ENCODE measurements at regions not wholly inside any gene's neighbourhood (a gene's known extent, or its start where the extent isn't known, plus 50 kb on each side); places are given as distances from the start of the nearest gene placed in this dataset.

GRCh38 chr6:144351379-144352127, 66.4 kb downstream of the UTRN start:
- TF ChIP-seq ATF1 (CRISPR knock-in tag; IDR thresholded peaks at IDR 0.05) (no peak), CTCF (IDR thresholded peaks at IDR 0.05) (no peak), PRDM15 (CRISPR knock-in tag; IDR thresholded peaks at IDR 0.05) (no peak), ETV6 (CRISPR knock-in tag; IDR thresholded peaks at IDR 0.05) (no peak), IRF2 (CRISPR knock-in tag; IDR thresholded peaks at IDR 0.05; ENCODE audit: borderline replicate concordance, low read depth) (no peak), ESRRA (CRISPR knock-in tag; IDR thresholded peaks at IDR 0.05; ENCODE audit: borderline replicate concordance) (no peak), SP1 (CRISPR knock-in tag; conservative IDR thresholded peaks at IDR 0.05) (no peak), IRF1 (CRISPR knock-in tag; IDR thresholded peaks at IDR 0.05) (no peak), FOXK1 (CRISPR knock-in tag; IDR thresholded peaks at IDR 0.05) (no peak), ZNF121 (CRISPR knock-in tag; IDR thresholded peaks at IDR 0.05) (no peak), CBFB (CRISPR knock-in tag; IDR thresholded peaks at IDR 0.05; ENCODE audit: low read depth) (no peak), E2F1 (CRISPR knock-in tag; IDR thresholded peaks at IDR 0.05) (no peak)

Measured in WTC11 (cell line).